Endodermal cell (in vitro differentiated cells): ENCODE measurements at regions not wholly inside any gene's neighbourhood (a gene's known extent, or its start where the extent isn't known, plus 50 kb on each side); places are given as distances from the start of the nearest gene placed in this dataset.

Experiments
- DNase-seq: peaks from one replicate; pipeline ENCODE4 v3.0.0-alpha.2; 2017
- H3K27ac ChIP-seq: 2 replicates; pipeline ENCODE4 v1.5.1; 2013; ENCODE audit warnings: mild to moderate bottlenecking, low read depth, low read length, moderate library complexity
- H3K27me3 ChIP-seq: 2 replicates; pipeline ENCODE4 v1.6.1; 2013; ENCODE audit warnings: mild to moderate bottlenecking, low read length, moderate library complexity; ENCODE audit not compliant: insufficient read depth, control insufficient read depth, poor library complexity, severe bottlenecking
- H3K36me3 ChIP-seq: 2 replicates; pipeline ENCODE4 v1.7.0; 2013; ENCODE audit warnings: mild to moderate bottlenecking, low read length, moderate library complexity; ENCODE audit not compliant: control insufficient read depth, insufficient read depth
- H3K4me1 ChIP-seq: one replicate; pipeline ENCODE4 v1.7.0; 2013; ENCODE audit warnings: low read length; ENCODE audit not compliant: control insufficient read depth, insufficient read depth
- H3K4me3 ChIP-seq: 2 replicates; pipeline ENCODE4 v1.5.1; 2013; ENCODE audit warnings: mild to moderate bottlenecking, low read length, moderate library complexity
- H3K9ac ChIP-seq: 2 replicates; pipeline ENCODE4 v1.6.1; 2013; ENCODE audit warnings: mild to moderate bottlenecking, low read length, moderate library complexity; ENCODE audit not compliant: poor library complexity, severe bottlenecking; ENCODE audit errors: extremely low read depth
- H3K9me3 ChIP-seq: 2 replicates; pipeline ENCODE4 v1.6.1; 2013; ENCODE audit warnings: mild to moderate bottlenecking, low read length, moderate library complexity; ENCODE audit not compliant: control insufficient read depth
- H3K27ac Mint-ChIP-seq: 2 replicates; pipeline ENCODE4 v1.8.0; 2020; ENCODE audit warnings: mixed read lengths
- H3K27me3 Mint-ChIP-seq: 2 replicates; pipeline ENCODE4 v1.8.0; 2021; ENCODE audit warnings: mild to moderate bottlenecking, mixed read lengths; ENCODE audit not compliant: insufficient read depth
- H3K36me3 Mint-ChIP-seq: 2 replicates; pipeline ENCODE4 v1.8.0; 2020; ENCODE audit warnings: low read depth, mixed read lengths
- H3K4me1 Mint-ChIP-seq: 2 replicates; pipeline ENCODE4 v1.8.0; 2020; ENCODE audit warnings: mixed read lengths
- H3K4me3 Mint-ChIP-seq: 2 replicates; pipeline ENCODE4 v1.8.0; 2020; ENCODE audit warnings: mild to moderate bottlenecking, moderate library complexity, mixed read lengths
- H3K9me3 Mint-ChIP-seq: 2 replicates; pipeline ENCODE4 v1.8.0; 2020; ENCODE audit warnings: mild to moderate bottlenecking, mixed read lengths
- CTCF ChIP-seq: fragments of 200-600 bp; sonication (generic); conservative IDR thresholded peaks from 2 replicates; pipeline ENCODE4 v1.5.0; 2021; ENCODE audit warnings: antibody characterized with exemption, mild to moderate bottlenecking
- WGBS, 2 experiments: methylation state at CpG; one replicate each; pipeline versions ENCODE4 v1.1.5 to v1.1.7; 2013; ENCODE audit warnings: missing lambda C conversion rate in 2 of 2, mixed read lengths in 1 of 2; ENCODE audit not compliant: insufficient coverage in 1 of 2, insufficient read length in 1 of 2; 5-methylcytosine and 5-hydroxymethylcytosine counted together

- Mint-ChIP-seq H3K27ac (peak overlapping the region; percentile 86), H3K9me3 (peaks cover 33% of the 10 kb centered on the region), H3K4me3 (peak overlapping the region; percentile 23), H3K27me3 (no peaks in the 10 kb centered on the region), H3K4me1 (peaks cover 12% of the 10 kb centered on the region), H3K36me3 (peaks cover 33% of the 10 kb centered on the region)
- H3K4me1 ChIP-seq = peaks cover 6% of the 10 kb centered on the region
- no peak overlapping the region for H3K27ac ChIP-seq
- H3K36me3 ChIP-seq = peaks cover 11% of the 10 kb centered on the region
- no peak overlapping the region for H3K9ac ChIP-seq
- no peaks in the 10 kb centered on the region for H3K27me3 ChIP-seq
- no peak for DNase-seq
- no peak for TF ChIP-seq CTCF
- peaks cover 28% of the 10 kb centered on the region for H3K9me3 ChIP-seq
- H3K4me3 ChIP-seq = peak overlapping the region; percentile 45
Observed at GRCh38 chr12:30063435-30063945, 279.7 kb upstream of the TMTC1 start.

GRCh38 chr12:30048371-30048770 is 264.6 kb upstream of the TMTC1 start:
- H3K27me3 Mint-ChIP-seq = no peaks in the 10 kb centered on the region
- no peak for TF ChIP-seq CTCF
- no peak overlapping the region for H3K27ac Mint-ChIP-seq
- Histone ChIP-seq H3K36me3 (no peaks in the 10 kb centered on the region), H3K9me3 (no peaks in the 10 kb centered on the region), H3K4me1 (no peaks in the 10 kb centered on the region), H3K4me3 (no peak overlapping the region), H3K27me3 (no peaks in the 10 kb centered on the region), H3K9ac (no peak overlapping the region), H3K27ac (no peak overlapping the region)
- no peak for DNase-seq
- H3K36me3 Mint-ChIP-seq = no peaks in the 10 kb centered on the region
- no peaks in the 10 kb centered on the region for H3K9me3 Mint-ChIP-seq
- peaks cover 12% of the 10 kb centered on the region for H3K4me1 Mint-ChIP-seq
- no peak overlapping the region for H3K4me3 Mint-ChIP-seq
- WGBS, 2 experiments = 84% methylated on average over 2 of the region's 2 CpGs; no CpG with 5 or more reads in 1 of the 2 experiments

GRCh38 chr12:30047516-30048254 is 263.9 kb upstream of the TMTC1 start:
- no peak for TF ChIP-seq CTCF
- H3K27ac ChIP-seq = no peak overlapping the region
- Mint-ChIP-seq H3K27ac (no peak overlapping the region), H3K36me3 (no peaks in the 10 kb centered on the region), H3K27me3 (no peaks in the 10 kb centered on the region), H3K9me3 (no peaks in the 10 kb centered on the region), H3K4me1 (peaks cover 12% of the 10 kb centered on the region), H3K4me3 (no peak overlapping the region)
- no peaks in the 10 kb centered on the region for H3K9me3 ChIP-seq
- no peak overlapping the region for H3K9ac ChIP-seq
- no peak overlapping the region for H3K4me3 ChIP-seq
- H3K36me3 ChIP-seq = no peaks in the 10 kb centered on the region
- H3K27me3 ChIP-seq = no peaks in the 10 kb centered on the region
- 87 to 90% methylated on average over 4 to 5 of the region's 5 CpGs for WGBS, 2 experiments
- H3K4me1 ChIP-seq = no peaks in the 10 kb centered on the region
- no peak for DNase-seq
